ENCODE measurements at regions not wholly inside any gene's neighbourhood (a gene's known extent, or its start where the extent isn't known, plus 50 kb on each side); places are given as distances from the start of the nearest gene placed in this dataset.

GRCh38 chr2:223316342-223316741, 264.4 kb downstream of the KCNE4 start:
- Histone ChIP-seq H2AK5ac (ENCODE audit: insufficient read length, low read length) (no peak overlapping the region), H3K4ac (ENCODE audit: low read depth, low read length) (no peak overlapping the region), H3K79me2 (ENCODE audit: insufficient read depth, low read length) (no peaks in the 10 kb centered on the region), H2BK120ac (ENCODE audit: low read depth, low read length, poor library complexity, severe bottlenecking) (no peak overlapping the region), H3K23ac (ENCODE audit: insufficient read length, low read depth, low read length) (no peak overlapping the region), H3K23me2 (ENCODE audit: insufficient read length, low read depth, low read length, poor library complexity, severe bottlenecking) (no peaks in the 10 kb centered on the region), H4K91ac (ENCODE audit: insufficient read length, low read depth, low read length) (no peak overlapping the region), H4K20me1 (ENCODE audit: control insufficient read depth, insufficient read depth, insufficient read length) (no peaks in the 10 kb centered on the region), H3K27ac (ENCODE audit: insufficient read length, low read depth, low read length) (no peak overlapping the region), H3K18ac (ENCODE audit: insufficient read length, low read depth, low read length) (no peak overlapping the region), H3K9ac (ENCODE audit: extremely low read depth, insufficient read length, low read length) (no peak overlapping the region), H3K27me3 (ENCODE audit: insufficient read depth, low read length) (no peaks in the 10 kb centered on the region), H2AFZ (ENCODE audit: low read length) (no peak overlapping the region), H3T11ph (ENCODE audit: low read length) (no peak overlapping the region), H2BK12ac (ENCODE audit: insufficient read length, low read depth, low read length) (no peak overlapping the region), H2BK15ac (ENCODE audit: low read depth, low read length) (no peak overlapping the region), H4K8ac (replicated peaks; ENCODE audit: insufficient read length, low read depth, low read length) (no peak overlapping the region), H3K9me3 (ENCODE audit: control insufficient read depth, low read depth, low read length) (no peaks in the 10 kb centered on the region), H3K79me1 (ENCODE audit: insufficient read depth, low read depth, low read length, poor library complexity, severe bottlenecking) (no peaks in the 10 kb centered on the region), H3K4me2 (ENCODE audit: insufficient read depth, insufficient read length, low read length) (no peak overlapping the region), H3K4me1 (ENCODE audit: insufficient read depth, low read length) (no peaks in the 10 kb centered on the region), H2BK20ac (ENCODE audit: low read depth, low read length, poor library complexity, severe bottlenecking) (no peak overlapping the region), H4K5ac (ENCODE audit: insufficient read length, low read depth, low read length) (no peak overlapping the region), H3K56ac (ENCODE audit: insufficient read length, low read depth, low read length) (no peak overlapping the region), H3K14ac (ENCODE audit: insufficient read depth, low read length) (no peak overlapping the region), H2BK5ac (ENCODE audit: insufficient read length, low read length) (no peak overlapping the region)
- no peaks in the 10 kb centered on the region; a peak in 1 of 5 replicates for H3K9me3 Mint-ChIP-seq
- no CpG with 5 or more reads among the region's 4 CpGs for WGBS (ENCODE audit: extremely low coverage, insufficient read length, low lambda C conversion rate)
- no peak overlapping the region for H3K27ac Mint-ChIP-seq
- no peaks in the 10 kb centered on the region for H3K36me3 Mint-ChIP-seq (ENCODE audit: insufficient read depth in 1 of 3, low read depth in 3 of 3)
- no peak for TF ChIP-seq CTCF (conservative IDR thresholded peaks at IDR 0.05)
- no peak for DNase-seq
- no peaks in the 10 kb centered on the region for H3K4me1 Mint-ChIP-seq
- H3K27me3 Mint-ChIP-seq (ENCODE audit: low read depth) = no peaks in the 10 kb centered on the region
- no peak overlapping the region for H3K4me3 Mint-ChIP-seq

Data from H9 (cell line).